Cerebellar cortex (tissue), 1 donor: ENCODE measurements at regions not wholly inside any gene's neighbourhood (a gene's known extent, or its start where the extent isn't known, plus 50 kb on each side); places are given as distances from the start of the nearest gene placed in this dataset.

Source experiments
- DNase-seq: peaks from one replicate; pipeline ENCODE4 v3.0.0-alpha.2; 2015; ENCODE audit warnings: low spot score

DNA sequence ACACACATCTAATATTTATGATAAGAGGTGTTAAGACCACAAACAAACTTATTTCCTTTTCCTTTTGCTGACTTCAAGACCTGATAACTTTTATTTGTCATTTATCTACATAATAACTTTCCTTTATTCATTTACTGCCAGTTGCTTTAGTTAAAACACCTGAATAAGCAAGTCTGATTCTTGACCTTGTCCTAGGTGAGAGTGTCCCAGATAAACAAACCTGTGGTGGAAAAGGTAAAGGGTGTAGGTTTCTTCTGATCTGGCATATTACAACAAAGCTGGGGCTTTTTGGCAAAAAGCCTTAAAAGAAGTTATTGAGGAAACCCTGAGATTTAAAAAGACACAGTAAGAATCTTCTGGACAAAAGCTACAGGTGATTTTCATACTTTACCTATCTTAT is 191.5 kb downstream of the ZBBX start:
- no peak for DNase-seq

DNA sequence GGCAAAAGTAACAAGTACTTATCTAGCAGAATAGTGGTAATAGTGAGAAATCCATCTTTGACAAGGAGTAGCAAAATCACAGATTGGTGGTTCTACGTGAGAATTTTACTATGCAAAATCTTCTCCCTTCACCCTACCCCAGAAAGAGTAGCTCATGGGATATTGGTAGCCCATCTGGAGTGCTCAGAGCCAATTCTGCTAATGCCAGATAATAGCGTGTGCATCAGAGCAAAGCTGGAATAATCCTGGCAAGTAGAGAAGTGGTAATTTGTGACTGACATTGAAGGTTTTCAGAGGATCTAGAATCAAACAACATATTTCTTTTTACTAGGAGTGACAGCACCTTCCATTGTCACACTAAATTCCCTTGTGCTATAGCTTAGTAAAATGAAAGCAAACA is 192.9 kb downstream of the ZBBX start:
- no peak for DNase-seq

GRCh38 chr3:167184511-167184910 is 195.6 kb downstream of the ZBBX start:
- DNase-seq: no peak

GRCh38 chr3:167172377-167172776 is 207.7 kb downstream of the ZBBX start:
- DNase-seq: no peak

DNA sequence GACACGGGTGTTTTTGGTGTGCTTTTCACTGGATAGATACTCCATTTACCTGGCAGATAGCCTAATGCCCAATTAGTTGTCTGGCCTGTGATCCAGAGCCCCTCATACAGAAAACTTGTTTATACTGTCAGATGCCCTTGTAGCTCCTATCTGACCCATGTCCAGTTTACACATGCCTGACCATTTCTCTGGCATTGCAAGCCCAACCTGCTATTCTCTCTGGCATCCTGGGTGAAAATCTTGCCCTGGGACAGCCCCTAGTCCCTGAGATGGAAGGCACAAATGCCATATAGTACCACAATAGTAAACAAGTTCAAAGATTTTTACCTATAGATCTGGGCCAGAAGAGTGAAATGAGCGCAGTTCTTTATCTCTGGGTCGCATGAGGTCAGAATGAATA is 212.6 kb downstream of the ZBBX start:
- DNase-seq: no peak

GRCh38 chr3:167166594-167167253 is 213.4 kb downstream of the ZBBX start:
- DNase-seq: no peak

GRCh38 chr3:167166012-167166411 is 214.1 kb downstream of the ZBBX start:
- no peak for DNase-seq

GRCh38 chr3:167163580-167163979 is 216.5 kb downstream of the ZBBX start:
- DNase-seq: no peak

DNA sequence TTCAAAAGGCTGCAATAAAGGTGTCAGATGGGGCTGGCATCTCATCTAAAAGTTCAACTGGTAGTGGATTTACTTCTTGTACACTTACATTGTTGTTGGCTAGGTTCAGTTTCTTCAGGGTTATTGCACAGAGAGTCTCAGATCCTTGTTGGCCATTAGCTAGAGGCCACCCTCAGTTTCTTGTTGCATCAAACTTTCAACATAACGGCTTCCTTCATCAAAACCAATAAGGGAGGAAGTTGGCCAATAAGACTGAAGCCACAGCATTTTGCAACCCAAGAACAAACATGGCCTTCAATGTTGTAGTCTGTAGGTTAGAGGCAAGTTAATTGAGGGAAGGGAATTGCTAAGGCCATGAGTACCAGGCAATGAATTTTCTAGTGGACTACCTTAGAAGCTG is 218.0 kb downstream of the ZBBX start:
- DNase-seq: no peak

DNA sequence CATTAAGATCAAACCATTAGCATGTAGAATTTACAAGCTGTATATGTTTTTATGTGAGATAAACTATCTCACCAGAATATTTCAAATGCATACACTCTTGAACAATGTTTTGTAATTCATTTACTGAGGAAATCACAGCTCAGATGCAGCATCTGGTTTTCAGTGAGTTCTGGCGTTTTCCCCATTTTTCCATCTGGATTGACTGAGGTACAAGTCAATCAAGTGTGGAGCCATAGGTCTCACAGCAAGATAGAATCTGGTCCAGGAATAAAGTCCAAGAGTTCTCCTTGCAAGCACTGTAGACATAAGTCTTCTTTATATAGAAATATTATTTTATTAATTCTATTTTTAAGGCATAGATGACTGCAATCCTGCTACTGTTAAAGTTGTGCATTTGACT is 219.3 kb downstream of the ZBBX start:
- DNase-seq: no peak

DNA sequence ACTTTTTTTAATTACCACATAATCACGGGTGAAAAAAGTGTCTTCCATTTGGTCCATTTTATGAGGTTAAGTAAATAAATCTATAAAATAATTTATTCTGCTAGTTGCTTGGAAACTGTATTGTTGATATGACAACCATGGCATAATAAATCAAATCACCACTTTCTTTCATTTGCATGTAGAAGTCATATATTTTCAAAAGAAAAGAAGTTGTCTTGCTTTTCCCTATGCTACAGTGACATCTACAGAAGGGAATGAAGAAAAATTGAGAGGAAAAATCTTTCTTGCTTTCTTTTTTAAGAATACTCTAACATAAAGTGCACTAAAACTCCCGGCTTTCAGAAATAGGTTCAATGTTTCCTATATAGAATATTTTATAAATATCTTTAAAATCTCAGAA is 228.5 kb downstream of the ZBBX start:
- no peak for DNase-seq

- no peak for DNase-seq
These were observed 232.0 kb downstream of the ZBBX start for GRCh38 chr3:167148136-167148535.

DNA sequence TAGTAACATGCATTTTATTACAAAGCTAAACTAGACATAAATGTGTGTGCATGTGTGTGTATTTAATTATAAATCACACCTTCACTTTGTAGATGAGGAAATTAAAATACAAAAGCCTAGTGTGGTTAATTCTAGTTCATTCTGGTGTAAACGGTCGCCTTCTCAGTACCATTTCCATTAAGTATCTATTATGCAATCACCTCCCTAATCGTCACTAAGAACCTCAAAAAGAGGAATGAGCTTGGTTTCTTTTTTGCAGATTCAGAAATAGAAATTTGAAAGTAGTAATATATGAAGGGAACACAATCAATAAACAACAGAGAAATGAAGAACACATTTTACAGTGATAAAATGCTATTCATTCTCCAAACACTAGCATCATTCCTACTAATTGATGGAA is 233.2 kb downstream of the ZBBX start:
- no peak for DNase-seq

DNA sequence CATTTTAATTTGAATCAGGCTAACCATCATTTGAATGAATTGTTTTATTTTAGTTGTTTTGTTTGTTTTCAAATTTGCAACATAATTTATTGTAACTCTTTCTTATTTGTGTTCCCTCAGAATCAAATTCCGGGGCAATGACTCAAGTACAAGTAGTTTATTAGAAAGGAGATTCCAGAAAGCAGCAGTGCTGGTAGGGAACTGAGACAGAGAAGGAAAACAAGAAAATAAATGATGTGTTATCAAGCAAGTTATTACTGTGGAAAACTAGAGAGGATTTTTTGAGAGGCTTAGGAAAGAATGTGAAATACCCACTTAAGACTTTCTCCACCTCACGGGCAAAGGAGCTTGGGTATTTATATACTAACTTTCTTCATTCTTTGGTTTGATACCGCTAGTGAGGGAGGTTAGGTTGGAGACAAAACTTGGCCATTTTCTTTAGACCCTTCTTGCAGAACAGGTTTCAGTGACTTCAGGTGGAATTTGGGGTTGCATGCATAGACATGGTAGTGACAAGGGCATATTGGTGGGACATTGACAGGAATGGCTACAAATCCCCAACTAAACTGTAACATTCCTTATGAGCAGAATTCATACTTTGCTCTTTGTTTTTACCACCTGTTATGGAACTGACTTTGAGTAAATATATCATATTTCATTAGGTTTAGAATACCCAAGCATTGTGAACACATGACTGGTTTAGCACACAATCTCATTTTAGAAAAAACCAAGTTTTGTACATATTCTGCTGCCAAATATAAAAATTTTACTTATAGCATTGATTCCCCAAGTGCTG is 254.3 kb downstream of the ZBBX start:
- no peak for DNase-seq

- no peak for DNase-seq
These were observed 259.3 kb downstream of the ZBBX start for GRCh38 chr3:167120828-167121227.

GRCh38 chr3:167116120-167116922 is 263.8 kb downstream of the ZBBX start:
- DNase-seq: no peak

DNA sequence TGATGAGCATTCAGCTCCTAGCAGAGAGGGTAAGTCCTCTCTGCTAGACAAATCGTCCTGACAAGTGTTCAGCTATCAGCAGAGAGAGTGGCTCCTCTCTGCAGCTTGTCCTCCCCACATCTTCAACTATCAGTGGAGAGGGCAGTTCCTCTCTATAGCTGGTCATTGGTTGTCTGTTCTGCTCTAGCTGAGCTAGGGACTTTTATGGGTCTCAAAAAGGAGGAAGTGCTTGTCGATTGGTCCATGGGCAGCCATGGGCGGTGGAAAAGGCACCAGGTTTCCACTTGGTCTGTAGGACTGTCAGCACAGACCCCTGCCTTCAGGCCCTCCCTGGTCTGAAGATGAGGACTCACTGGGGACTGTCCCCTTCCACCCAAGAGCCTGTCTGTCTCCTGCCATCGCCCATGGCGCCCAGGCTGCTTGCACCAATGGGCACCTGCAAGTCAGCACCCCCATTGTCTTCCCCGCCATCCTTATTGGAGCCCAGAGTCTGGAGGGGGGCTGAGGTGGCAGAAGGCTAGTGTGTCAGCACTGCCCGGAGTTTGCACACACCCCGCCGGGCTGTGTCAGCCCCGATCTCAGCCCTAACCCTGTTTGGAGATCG is 264.7 kb downstream of the ZBBX start:
- DNase-seq: no peak

DNA sequence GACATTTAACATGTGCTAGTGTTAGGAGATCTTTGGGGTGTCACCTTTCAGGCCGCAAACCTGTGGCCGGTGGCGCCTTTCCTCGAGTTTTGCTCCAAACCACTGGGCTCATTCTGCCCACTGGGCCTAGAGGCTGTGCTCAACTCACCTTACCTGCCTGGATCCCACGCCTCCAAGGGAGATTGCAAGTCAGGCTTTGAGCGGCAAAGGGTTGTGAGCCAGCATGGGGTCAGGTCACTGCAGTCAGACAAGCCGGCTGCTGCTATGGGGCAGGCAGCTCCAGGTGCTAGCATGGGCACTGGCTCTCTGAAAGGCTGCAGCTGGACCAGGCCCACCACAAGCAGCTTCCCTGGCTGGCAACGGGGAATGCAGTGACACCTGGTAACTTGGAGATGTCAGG is 265.5 kb downstream of the ZBBX start:
- DNase-seq: no peak

DNA sequence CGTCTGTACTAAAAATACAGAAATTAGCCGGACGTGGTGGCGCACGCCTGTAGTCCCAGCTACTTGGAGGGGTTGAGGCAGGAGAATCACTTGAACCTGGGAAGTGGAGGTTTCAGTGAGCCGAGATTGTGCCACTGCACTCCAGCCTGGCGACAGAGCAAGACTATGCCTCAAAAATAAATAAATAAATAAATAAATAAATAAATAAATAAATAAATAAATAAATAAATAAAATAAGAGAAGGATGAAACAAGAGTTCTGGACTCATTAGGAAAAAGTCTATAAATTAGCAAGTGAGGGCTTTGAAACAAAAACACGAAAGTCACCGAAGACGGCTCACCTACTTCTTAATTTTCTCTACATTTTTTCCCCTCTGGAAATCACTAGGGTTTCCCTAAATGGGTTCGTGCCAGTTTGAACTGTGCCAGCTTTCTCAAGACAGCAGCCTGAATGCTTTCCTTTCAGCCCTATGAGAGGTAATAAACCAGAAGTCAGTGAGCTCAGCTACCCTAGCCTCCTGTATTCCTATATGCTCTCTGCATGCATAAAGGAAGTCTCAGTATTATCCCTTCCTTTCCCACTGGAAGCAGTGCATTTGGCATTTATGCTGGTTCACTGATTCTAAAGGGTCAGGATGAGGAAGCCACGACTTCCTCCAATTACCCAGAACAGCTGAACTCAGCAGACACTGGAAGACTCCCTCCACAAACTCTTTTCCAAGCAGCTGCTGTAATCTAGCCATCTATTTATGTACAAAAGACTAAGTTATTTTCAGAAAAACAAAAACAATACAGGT is 266.9 kb downstream of the ZBBX start:
- DNase-seq: no peak

DNA sequence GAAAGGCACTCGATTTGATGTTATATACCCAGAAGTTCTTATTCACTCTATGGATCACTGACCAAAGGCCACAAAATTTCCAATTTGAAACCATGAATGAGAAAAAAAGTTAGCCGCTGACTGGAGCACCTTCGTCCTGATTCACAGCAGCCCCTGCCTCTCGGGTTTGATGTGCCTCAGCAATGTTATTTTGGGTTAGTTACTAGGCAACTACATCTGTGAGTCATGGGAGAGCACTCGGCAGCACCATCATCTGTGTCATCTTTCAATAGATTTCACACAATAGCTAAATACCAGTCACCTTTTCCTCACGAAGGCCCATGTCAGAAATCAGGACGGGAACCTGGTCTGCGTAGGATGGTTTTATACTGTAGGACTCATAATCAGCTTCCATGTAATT is 269.2 kb downstream of the ZBBX start:
- DNase-seq: no peak

- DNase-seq: no peak
These were observed 270.4 kb downstream of the ZBBX start for GRCh38 chr3:167109746-167110145.

GRCh38 chr3:167106456-167106855 is 273.6 kb downstream of the ZBBX start:
- no peak for DNase-seq
